B cell (primary cell): ENCODE measurements at regions not wholly inside any gene's neighbourhood (a gene's known extent, or its start where the extent isn't known, plus 50 kb on each side); places are given as distances from the start of the nearest gene placed in this dataset.

Experiments used
- CTCF ChIP-seq: fragments of 200-600 bp; IDR thresholded peaks from one replicate; pipeline ENCODE4 v1.8.0; 2022; ENCODE audit warnings: antibody characterized with exemption, mild to moderate bottlenecking
- EZH2 ChIP-seq: IDR thresholded peaks from 2 replicates; pipeline ENCODE4 v1.6.1; 2012; ENCODE audit warnings: borderline replicate concordance, low read depth, mild to moderate bottlenecking, moderate library complexity, low read length; ENCODE audit not compliant: insufficient read depth, poor library complexity, severe bottlenecking

- TF ChIP-seq CTCF = no peak
- TF ChIP-seq EZH2 = no peak
Measured at GRCh38 chr1:215375381-215375780, 191.7 kb upstream of the KCTD3 start.
